Endothelial cell of umbilical vein (primary cell): ENCODE measurements at regions not wholly inside any gene's neighbourhood (a gene's known extent, or its start where the extent isn't known, plus 50 kb on each side); places are given as distances from the start of the nearest gene placed in this dataset.

Experiments
- BruUV-seq: library from RNA; stranded (reverse); fragments of 400-500 nt; replicated peaks from 2 replicates; lab custom pipeline; 2021; lab: Mats Ljungman, UMichigan
- CTCF ChIA-PET: fragments of 300-600, 350-600 bp; sonication (Branson Sonifier 250); formaldehyde crosslinking; loops from one replicate; lab custom pipeline; 2021; ENCODE audit warnings: antibody characterized with exemption, inconsistent platforms; lab: Charles Lee
- POLR2A ChIA-PET: fragments of 300-600, 350-600 bp; sonication (Branson Sonifier 250); formaldehyde crosslinking; loops from one replicate; lab custom pipeline; 2021; ENCODE audit warnings: antibody characterized with exemption, inconsistent platforms; lab: Charles Lee
- DNase-seq: peaks from one replicate; pipeline ENCODE4 v3.0.0-alpha.2; 2011; ENCODE audit warnings: low read depth, low spot score
- FAIRE-seq: peaks from 2 replicates; lab custom pipeline; 2011; peaks lifted over from hg19 to GRCh38; lab: Jason Lieb, UNC
- H2AFZ ChIP-seq: 2 replicates; pipeline ENCODE4 v1.6.0; 2012; ENCODE audit warnings: low read depth, low read length, control low read depth, inconsistent platforms
- H3K27ac ChIP-seq: 2 replicates; pipeline ENCODE4 v1.5.1; 2011; ENCODE audit warnings: low read depth, mild to moderate bottlenecking, control low read depth, low read length, moderate library complexity; ENCODE audit not compliant: insufficient read depth
- H3K27me3 ChIP-seq, 2 experiments: 2 replicates each; pipeline versions ENCODE4 v1.6.0 to v1.6.1; 2011; ENCODE audit warnings: low read length in 2 of 2, mixed read lengths in 1 of 2; ENCODE audit not compliant: control insufficient read depth in 2 of 2, insufficient read depth in 2 of 2
- H3K36me3 ChIP-seq, 2 experiments: 2 replicates in 1 of 2; 3 replicates in 1 of 2; pipeline ENCODE4 v1.5.1; 2011; ENCODE audit warnings: low read length in 2 of 2, mild to moderate bottlenecking in 1 of 2, moderate library complexity in 1 of 2; ENCODE audit not compliant: control insufficient read depth in 2 of 2, insufficient read depth in 2 of 2; ENCODE audit errors: extremely low read depth in 1 of 2
- H3K4me1 ChIP-seq: 3 replicates; pipeline ENCODE4 v1.5.1; 2011; ENCODE audit warnings: mild to moderate bottlenecking, low read length; ENCODE audit not compliant: control insufficient read depth, insufficient read depth; ENCODE audit errors: extremely low read depth
- H3K4me2 ChIP-seq: 2 replicates; pipeline ENCODE4 v1.6.1; 2011; ENCODE audit warnings: low read length, control low read depth, mixed read lengths; ENCODE audit not compliant: insufficient read depth
- H3K4me3 ChIP-seq, 3 experiments: fragments of 200-600 bp in 1 of 3; sonication (generic), shearing (Covaris generic) in 1 of 3; replicated peaks in 1 of 3; 2 replicates each; pipeline ENCODE4 v1.5.1; 2011 to 2016; ENCODE audit warnings: control low read depth in 3 of 3, low read length in 3 of 3, mild to moderate bottlenecking in 2 of 3, inconsistent platforms in 1 of 3, low read depth in 1 of 3, moderate library complexity in 1 of 3; ENCODE audit not compliant: insufficient read depth in 1 of 3
- H3K79me2 ChIP-seq: 2 replicates; pipeline ENCODE4 v1.6.0; 2012; ENCODE audit warnings: low read length, inconsistent platforms; ENCODE audit not compliant: control insufficient read depth, insufficient read depth
- H3K9ac ChIP-seq: replicated peaks from 2 replicates; pipeline ENCODE3; 2011; ENCODE audit warnings: low read length, control low read depth; ENCODE audit not compliant: insufficient read depth; ENCODE audit errors: extremely low read depth
- H3K9me1 ChIP-seq: replicated peaks from 3 replicates; pipeline ENCODE4 v1.6.0; 2011; ENCODE audit warnings: mild to moderate bottlenecking, low read length; ENCODE audit not compliant: control insufficient read depth, insufficient read depth; ENCODE audit errors: extremely low read depth
- H3K9me3 ChIP-seq: replicated peaks from 2 replicates; pipeline ENCODE4 v1.5.1; 2012; ENCODE audit warnings: low read length, inconsistent platforms; ENCODE audit not compliant: control insufficient read depth, insufficient read depth
- H4K20me1 ChIP-seq: replicated peaks from 2 replicates; pipeline ENCODE3; 2011; ENCODE audit warnings: mild to moderate bottlenecking, low read length; ENCODE audit not compliant: control insufficient read depth, insufficient read depth; ENCODE audit errors: extremely low read depth
- EZH2 ChIP-seq: IDR thresholded peaks from 2 replicates; pipeline ENCODE4 v1.6.1; 2012; ENCODE audit warnings: borderline replicate concordance, low read depth, mild to moderate bottlenecking, moderate library complexity, low read length, inconsistent platforms; ENCODE audit not compliant: severe bottlenecking
- GATA2 ChIP-seq: IDR thresholded peaks from 2 replicates; pipeline ENCODE4 v1.7.0; 2011; ENCODE audit warnings: low read depth, mild to moderate bottlenecking, moderate library complexity, mixed read lengths, low read length; ENCODE audit not compliant: insufficient read length, insufficient read depth
- JUN ChIP-seq: IDR thresholded peaks from 2 replicates; pipeline ENCODE4 v1.6.1; 2011; ENCODE audit warnings: borderline replicate concordance, low read depth; ENCODE audit not compliant: insufficient read length, insufficient read depth
- POLR2A ChIP-seq: IDR thresholded peaks from 2 replicates; pipeline ENCODE4 v1.6.1; 2012; ENCODE audit warnings: low read depth, mild to moderate bottlenecking, control low read depth, low read length
- POLR2AphosphoS5 ChIP-seq: IDR thresholded peaks from 2 replicates; pipeline ENCODE4 v1.6.1; 2012; ENCODE audit warnings: low read depth, mild to moderate bottlenecking, control low read depth, low read length, moderate library complexity; ENCODE audit not compliant: insufficient read depth
- dilution Hi-C: fragments of 300-500 bp; cut with MboI; formaldehyde crosslinking; loops from one replicate; pipeline ENCODE4 v1.15.0; 2019; ENCODE audit warnings: low sequenced_read_pairs; ENCODE audit not compliant: extremely low pct_ligation_motif_present
- intact Hi-C: fragments of 100-400 bp; cut with micrococcal nuclease; formaldehyde crosslinking; loops from one replicate; pipeline ENCODE4 v1.10.0; 2022
- TF ChIP-seq, protein P1 (sequence below): IDR thresholded peaks from 2 replicates; pipeline ENCODE4 v1.6.1; 2011; ENCODE audit not compliant: insufficient read depth, insufficient read length
- TF ChIP-seq, protein P2 (sequence below), 2 donors: IDR thresholded peaks; 1 replicate in 1 of 2; 2 replicates in 1 of 2; pipeline ENCODE4 v1.5.1; 2011; ENCODE audit warnings: low read length in 2 of 2, mild to moderate bottlenecking in 2 of 2, moderate library complexity in 2 of 2, control low read depth in 1 of 2, inconsistent platforms in 1 of 2, low read depth in 1 of 2; ENCODE audit not compliant: insufficient read depth in 1 of 2; ENCODE audit errors: extremely low read depth in 1 of 2

DNA sequence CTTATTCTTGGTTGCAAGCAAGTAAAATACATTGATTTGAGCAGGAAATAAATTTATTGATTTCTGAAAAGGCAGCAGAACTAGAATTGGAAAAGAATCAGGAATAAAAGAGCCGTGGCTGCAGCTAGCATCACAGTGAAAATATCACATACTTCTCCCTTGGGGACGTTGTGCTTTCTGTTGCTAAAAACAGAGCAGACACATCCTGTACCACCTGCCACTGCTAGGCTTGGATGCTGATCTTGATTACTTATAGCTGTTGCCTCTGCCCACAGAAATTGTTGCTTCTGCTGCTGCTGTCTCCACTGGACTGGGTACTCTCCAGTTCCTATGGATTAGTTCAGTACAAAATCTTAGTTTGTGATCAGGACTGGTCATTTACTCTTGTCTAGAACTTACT, 283.8 kb downstream of the C3orf38 start:
- CTCF ChIA-PET = no interaction called here
- TF ChIP-seq, protein P1, sequence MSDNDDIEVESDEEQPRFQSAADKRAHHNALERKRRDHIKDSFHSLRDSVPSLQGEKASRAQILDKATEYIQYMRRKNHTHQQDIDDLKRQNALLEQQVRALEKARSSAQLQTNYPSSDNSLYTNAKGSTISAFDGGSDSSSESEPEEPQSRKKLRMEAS = no peak
- TF ChIP-seq JUN (no peak), POLR2AphosphoS5 (no peak), POLR2A (no peak), GATA2 (no peak), EZH2 (no peak)
- TF ChIP-seq, protein P2, sequence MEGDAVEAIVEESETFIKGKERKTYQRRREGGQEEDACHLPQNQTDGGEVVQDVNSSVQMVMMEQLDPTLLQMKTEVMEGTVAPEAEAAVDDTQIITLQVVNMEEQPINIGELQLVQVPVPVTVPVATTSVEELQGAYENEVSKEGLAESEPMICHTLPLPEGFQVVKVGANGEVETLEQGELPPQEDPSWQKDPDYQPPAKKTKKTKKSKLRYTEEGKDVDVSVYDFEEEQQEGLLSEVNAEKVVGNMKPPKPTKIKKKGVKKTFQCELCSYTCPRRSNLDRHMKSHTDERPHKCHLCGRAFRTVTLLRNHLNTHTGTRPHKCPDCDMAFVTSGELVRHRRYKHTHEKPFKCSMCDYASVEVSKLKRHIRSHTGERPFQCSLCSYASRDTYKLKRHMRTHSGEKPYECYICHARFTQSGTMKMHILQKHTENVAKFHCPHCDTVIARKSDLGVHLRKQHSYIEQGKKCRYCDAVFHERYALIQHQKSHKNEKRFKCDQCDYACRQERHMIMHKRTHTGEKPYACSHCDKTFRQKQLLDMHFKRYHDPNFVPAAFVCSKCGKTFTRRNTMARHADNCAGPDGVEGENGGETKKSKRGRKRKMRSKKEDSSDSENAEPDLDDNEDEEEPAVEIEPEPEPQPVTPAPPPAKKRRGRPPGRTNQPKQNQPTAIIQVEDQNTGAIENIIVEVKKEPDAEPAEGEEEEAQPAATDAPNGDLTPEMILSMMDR (IDR thresholded peaks at IDR 0.05; ENCODE audit: extremely low read depth in 1 of 2, insufficient read depth in 1 of 2, low read depth in 1 of 2, low read length in 2 of 2) = no peak
- BruUV-seq = no TSS peak
- Histone ChIP-seq H3K9ac (no peak overlapping the region), H3K27ac (no peak overlapping the region), H4K20me1 (no peaks in the 10 kb centered on the region), H3K4me2 (no peak overlapping the region), H3K4me3 (no peak overlapping the region), H3K4me1 (no peaks in the 10 kb centered on the region), H3K27me3 (no peaks in the 10 kb centered on the region), H3K9me1 (no peaks in the 10 kb centered on the region), H3K9me3 (no peaks in the 10 kb centered on the region), H3K79me2 (no peaks in the 10 kb centered on the region), H3K36me3 (no peaks in the 10 kb centered on the region), H2AFZ (no peak overlapping the region)
- dilution Hi-C loops (no loop called here), intact Hi-C loops (no loop called here)
- POLR2A ChIA-PET = no interaction called here
- FAIRE-seq (no peak), DNase-seq (no peak)
